Glutamatergic neuron (in vitro differentiated cells): ENCODE measurements at regions not wholly inside any gene's neighbourhood (a gene's known extent, or its start where the extent isn't known, plus 50 kb on each side); places are given as distances from the start of the nearest gene placed in this dataset.

ENCODE experiments used
- DNase-seq: peaks from one replicate; pipeline ENCODE4 v3.0.0; 2022
- H3K27ac Mint-ChIP-seq: one replicate; pipeline ENCODE4 v1.8.0; 2020; ENCODE audit warnings: mild to moderate bottlenecking, mixed read lengths, inconsistent platforms; ENCODE audit not compliant: unreplicated experiment
- H3K27me3 Mint-ChIP-seq: one replicate; pipeline ENCODE4 v1.8.0; 2020; ENCODE audit warnings: mild to moderate bottlenecking, moderate library complexity, mixed read lengths, inconsistent platforms; ENCODE audit not compliant: unreplicated experiment
- H3K36me3 Mint-ChIP-seq: one replicate; pipeline ENCODE4 v1.8.0; 2020; ENCODE audit warnings: mild to moderate bottlenecking, mixed read lengths, inconsistent platforms; ENCODE audit not compliant: unreplicated experiment
- H3K4me1 Mint-ChIP-seq: one replicate; pipeline ENCODE4 v1.8.0; 2020; ENCODE audit warnings: mild to moderate bottlenecking, low read depth, mixed read lengths, inconsistent platforms; ENCODE audit not compliant: unreplicated experiment
- H3K4me3 Mint-ChIP-seq: one replicate; pipeline ENCODE4 v1.8.0; 2020; ENCODE audit warnings: mild to moderate bottlenecking, mixed read lengths, inconsistent platforms; ENCODE audit not compliant: unreplicated experiment
- H3K9me3 Mint-ChIP-seq: one replicate; pipeline ENCODE4 v1.8.0; 2020; ENCODE audit warnings: mild to moderate bottlenecking, moderate library complexity, mixed read lengths, inconsistent platforms; ENCODE audit not compliant: unreplicated experiment
- CTCF ChIP-seq: fragments of 200-600 bp; sonication (generic); IDR thresholded peaks from one replicate; pipeline ENCODE4 v1.5.0; 2021; ENCODE audit not compliant: partially characterized antibody, unreplicated experiment

DNA sequence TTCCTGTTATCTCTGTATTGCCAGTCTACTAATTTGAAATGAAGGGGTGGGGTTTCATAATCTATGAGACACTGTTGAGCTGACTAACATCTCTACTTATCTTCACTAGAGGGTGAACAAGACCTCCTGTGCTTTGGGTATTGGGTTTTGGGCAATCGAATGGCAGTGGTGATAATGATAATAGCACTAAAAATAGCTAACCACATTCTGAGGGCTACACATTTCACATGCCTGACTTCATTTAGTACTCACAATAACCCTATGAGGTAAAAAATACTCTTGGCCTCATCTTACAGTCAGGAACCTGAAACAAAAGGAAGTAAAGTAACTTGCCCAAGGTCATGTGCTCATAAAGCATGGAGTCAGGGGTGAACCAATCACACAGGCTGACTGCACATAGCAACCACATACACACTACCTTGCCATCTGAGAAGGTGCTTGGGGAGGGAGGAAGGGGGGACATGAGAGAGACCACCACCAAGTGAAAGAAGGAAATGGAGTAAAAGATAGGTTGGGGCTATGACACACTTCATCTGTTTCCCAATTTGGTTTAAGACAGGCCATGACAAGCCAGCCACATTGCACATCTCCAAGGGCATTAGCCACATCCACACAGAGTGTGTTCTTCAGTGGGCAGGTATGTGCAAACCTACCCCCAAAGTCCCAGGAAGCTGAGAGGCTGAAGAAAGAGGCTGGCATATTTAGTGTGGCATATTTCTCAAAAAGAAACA, 387.6 kb upstream of the DDI1 start:
- peaks cover 8% of the 10 kb centered on the region for H3K36me3 Mint-ChIP-seq
- TF ChIP-seq CTCF: no peak
- DNase-seq: no peak
- peaks cover 3% of the 10 kb centered on the region for H3K27me3 Mint-ChIP-seq
- H3K4me3 Mint-ChIP-seq: no peak overlapping the region
- H3K9me3 Mint-ChIP-seq: peaks cover 2% of the 10 kb centered on the region
- no peaks in the 10 kb centered on the region for H3K4me1 Mint-ChIP-seq
- H3K27ac Mint-ChIP-seq: no peak overlapping the region

DNA sequence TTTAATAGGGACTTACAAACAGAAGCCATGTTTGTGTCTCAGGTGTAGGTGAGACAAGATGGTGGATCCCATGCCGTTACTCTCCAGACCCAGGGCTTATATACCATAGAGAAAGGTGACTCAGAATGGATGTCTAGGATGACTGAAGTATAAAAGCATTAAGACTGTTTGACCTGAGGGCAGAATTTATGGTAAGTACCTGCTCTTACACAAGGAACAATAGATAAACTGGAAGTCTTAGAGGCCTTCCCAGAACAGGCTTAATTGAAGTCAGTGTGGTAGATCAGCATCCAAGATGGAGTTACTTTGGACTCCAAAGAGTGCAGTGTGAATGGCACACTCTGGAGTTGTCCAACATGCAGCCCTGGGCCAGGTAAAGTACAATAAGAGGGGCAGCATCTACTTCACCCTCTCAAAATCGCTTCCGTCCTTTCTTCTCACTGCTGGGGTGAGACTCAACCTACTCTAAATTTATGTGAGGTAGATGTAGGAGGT, 387.0 kb upstream of the DDI1 start:
- Mint-ChIP-seq H3K4me1 (no peaks in the 10 kb centered on the region), H3K27ac (no peak overlapping the region), H3K4me3 (no peak overlapping the region), H3K9me3 (peaks cover 2% of the 10 kb centered on the region), H3K36me3 (peaks cover 8% of the 10 kb centered on the region), H3K27me3 (peaks cover 3% of the 10 kb centered on the region)
- no peak for DNase-seq
- no peak for TF ChIP-seq CTCF

GRCh38 chr11:103650330-103650729, 386.1 kb upstream of the DDI1 start:
- H3K4me1 Mint-ChIP-seq: no peaks in the 10 kb centered on the region
- no peak for DNase-seq
- no peak overlapping the region for H3K4me3 Mint-ChIP-seq

GRCh38 chr11:103651341-103651998, 385.0 kb upstream of the DDI1 start:
- peaks cover 3% of the 10 kb centered on the region for H3K27me3 Mint-ChIP-seq
- H3K4me1 Mint-ChIP-seq: no peaks in the 10 kb centered on the region
- no peak for DNase-seq
- H3K4me3 Mint-ChIP-seq: no peak overlapping the region
- H3K9me3 Mint-ChIP-seq: peaks cover 2% of the 10 kb centered on the region
- no peak for TF ChIP-seq CTCF
- H3K27ac Mint-ChIP-seq: no peak overlapping the region
- H3K36me3 Mint-ChIP-seq: peaks cover 8% of the 10 kb centered on the region

More at GRCh38 chr11:103650330-103650729, 386.1 kb upstream of the DDI1 start:
- peaks cover 8% of the 10 kb centered on the region for H3K36me3 Mint-ChIP-seq
- peaks cover 2% of the 10 kb centered on the region for H3K9me3 Mint-ChIP-seq
- peaks cover 3% of the 10 kb centered on the region for H3K27me3 Mint-ChIP-seq
- no peak overlapping the region for H3K27ac Mint-ChIP-seq
- no peak for TF ChIP-seq CTCF

DNA sequence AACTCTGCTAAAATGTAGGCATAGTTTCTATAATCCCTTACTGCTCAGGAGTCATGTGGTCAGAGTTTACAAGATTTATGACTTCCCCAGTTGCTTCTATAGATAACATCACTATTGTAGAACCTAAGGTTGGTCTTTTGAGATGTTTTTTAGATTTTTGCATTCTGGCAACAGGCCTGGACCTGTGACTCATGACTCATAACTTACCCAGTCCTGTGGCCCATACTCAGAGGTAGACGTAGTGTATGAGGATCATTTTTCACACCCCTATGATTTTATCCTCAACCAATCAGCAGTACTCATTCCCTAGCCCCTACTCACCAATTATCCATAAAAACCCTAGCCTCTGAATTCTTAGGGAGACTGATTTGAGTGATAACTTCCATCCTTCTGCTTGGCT, 384.4 kb upstream of the DDI1 start:
- peaks cover 2% of the 10 kb centered on the region for H3K9me3 Mint-ChIP-seq
- H3K27me3 Mint-ChIP-seq: peaks cover 3% of the 10 kb centered on the region
- no peak overlapping the region for H3K4me3 Mint-ChIP-seq
- no peak for TF ChIP-seq CTCF
- H3K36me3 Mint-ChIP-seq: peaks cover 8% of the 10 kb centered on the region
- H3K27ac Mint-ChIP-seq: no peak overlapping the region
- no peaks in the 10 kb centered on the region for H3K4me1 Mint-ChIP-seq
- no peak for DNase-seq
